ENCODE measurements at regions not wholly inside any gene's neighbourhood (a gene's known extent, or its start where the extent isn't known, plus 50 kb on each side); places are given as distances from the start of the nearest gene placed in this dataset.

DNA sequence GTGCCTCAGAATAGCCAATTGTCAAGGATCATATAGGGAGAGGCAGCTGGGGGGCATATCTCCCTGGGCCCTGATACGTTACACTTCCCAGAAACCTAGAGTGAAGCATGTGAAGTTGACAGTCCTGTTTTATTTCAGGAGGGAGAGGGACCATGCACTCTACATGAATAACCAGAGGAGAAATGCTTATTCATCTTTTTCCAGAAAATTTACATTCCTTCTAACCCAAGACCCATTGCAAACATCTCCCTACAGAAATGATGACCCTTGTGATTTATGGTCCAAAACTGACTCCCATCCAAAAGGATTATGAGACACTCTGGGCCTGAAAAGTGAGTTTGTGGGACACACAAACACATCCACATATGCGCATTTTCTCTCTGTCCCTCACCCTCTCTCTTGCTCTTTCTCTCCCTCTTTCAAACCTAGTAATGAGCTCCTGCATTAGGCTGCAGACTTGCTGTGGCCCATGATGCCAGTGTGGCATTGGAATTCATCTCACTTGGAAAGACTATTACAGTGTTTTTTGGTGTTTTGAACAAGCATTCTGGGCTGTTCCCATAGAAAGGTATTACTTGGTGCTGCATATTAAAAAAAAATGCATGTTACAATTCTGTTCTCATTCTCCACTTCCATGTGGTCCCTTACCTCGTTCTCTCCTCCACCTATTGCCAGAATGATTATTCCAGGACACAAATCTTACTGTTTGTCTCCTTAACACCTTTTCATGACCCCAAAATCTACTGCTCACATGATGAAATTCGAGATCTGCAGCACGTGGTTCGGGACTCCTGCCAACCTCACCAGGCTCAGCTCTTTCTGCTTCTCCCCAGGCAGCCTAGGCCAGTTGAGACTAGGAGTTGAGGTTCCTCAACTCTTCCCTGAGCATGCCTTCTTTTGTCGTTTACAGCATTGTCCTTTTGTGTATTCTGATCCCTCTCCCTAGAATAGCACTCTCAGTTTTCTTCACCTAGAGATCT lies 451.3 kb upstream of the KLF4 start:
- H3T11ph ChIP-seq (ENCODE audit: low read length): no peak overlapping the region
- no peaks in the 10 kb centered on the region for H3K9me3 ChIP-seq (ENCODE audit: control insufficient read depth, low read depth, low read length)
- H3K4me1 Mint-ChIP-seq: peaks cover 8 to 9% of the 10 kb centered on the region in 2 experiments
- H3K27ac Mint-ChIP-seq: no peak overlapping the region
- H4K91ac ChIP-seq (ENCODE audit: insufficient read length, low read depth, low read length): no peak overlapping the region
- H2AFZ ChIP-seq (ENCODE audit: low read length): no peak overlapping the region
- H3K9ac ChIP-seq (ENCODE audit: extremely low read depth, insufficient read length, low read length): no peak overlapping the region
- H3K4me2 ChIP-seq (ENCODE audit: insufficient read depth, insufficient read length, low read length): no peak overlapping the region
- no peak overlapping the region for H2BK15ac ChIP-seq (ENCODE audit: low read depth, low read length)
- H3K23ac ChIP-seq (ENCODE audit: insufficient read length, low read depth, low read length): no peak overlapping the region
- no peak overlapping the region for H4K5ac ChIP-seq (ENCODE audit: insufficient read length, low read depth, low read length)
- H3K79me2 ChIP-seq (ENCODE audit: insufficient read depth, low read length): no peaks in the 10 kb centered on the region
- no CpG with 5 or more reads among the region's 7 CpGs for WGBS (ENCODE audit: extremely low coverage, insufficient read length, low lambda C conversion rate)
- H2BK20ac ChIP-seq (ENCODE audit: low read depth, low read length, poor library complexity, severe bottlenecking): no peak overlapping the region
- no peak overlapping the region for H4K8ac ChIP-seq (replicated peaks; ENCODE audit: insufficient read length, low read depth, low read length)
- H3K27me3 ChIP-seq (ENCODE audit: insufficient read depth, low read length): no peaks in the 10 kb centered on the region; the same call in 1 of the 2 replicates
- no peak overlapping the region for H3K4ac ChIP-seq (ENCODE audit: low read depth, low read length)
- H3K4me3 Mint-ChIP-seq: no peak overlapping the region
- no peak overlapping the region for H2BK12ac ChIP-seq (ENCODE audit: insufficient read length, low read depth, low read length)
- H3K36me3 Mint-ChIP-seq (ENCODE audit: insufficient read depth in 1 of 3, low read depth in 3 of 3): peaks cover 0 to 3% (median 0%) of the 10 kb centered on the region in 3 experiments; a peak in 1 of 7 replicates
- no peaks in the 10 kb centered on the region for H4K20me1 ChIP-seq (ENCODE audit: control insufficient read depth, insufficient read depth, insufficient read length)
- H3K14ac ChIP-seq (ENCODE audit: insufficient read depth, low read length): no peak overlapping the region
- DNase-seq: no peak
- no peaks in the 10 kb centered on the region for H3K4me1 ChIP-seq (ENCODE audit: insufficient read depth, low read length)
- H2BK5ac ChIP-seq (ENCODE audit: insufficient read length, low read length): no peak overlapping the region
- H3K18ac ChIP-seq (ENCODE audit: insufficient read length, low read depth, low read length): no peak overlapping the region
- H3K27ac ChIP-seq (ENCODE audit: insufficient read length, low read depth, low read length): no peak overlapping the region
- no peak overlapping the region for H2BK120ac ChIP-seq (ENCODE audit: low read depth, low read length, poor library complexity, severe bottlenecking)
- H3K9me3 Mint-ChIP-seq: no peaks in the 10 kb centered on the region
- H3K23me2 ChIP-seq (ENCODE audit: insufficient read length, low read depth, low read length, poor library complexity, severe bottlenecking): no peaks in the 10 kb centered on the region
- no peaks in the 10 kb centered on the region for H3K27me3 Mint-ChIP-seq (ENCODE audit: low read depth)
- no peaks in the 10 kb centered on the region for H3K79me1 ChIP-seq (ENCODE audit: insufficient read depth, low read depth, low read length, poor library complexity, severe bottlenecking)
- H3K56ac ChIP-seq (ENCODE audit: insufficient read length, low read depth, low read length): no peak overlapping the region
- H2AK5ac ChIP-seq (ENCODE audit: insufficient read length, low read length): no peak overlapping the region
- TF ChIP-seq, protein P1, sequence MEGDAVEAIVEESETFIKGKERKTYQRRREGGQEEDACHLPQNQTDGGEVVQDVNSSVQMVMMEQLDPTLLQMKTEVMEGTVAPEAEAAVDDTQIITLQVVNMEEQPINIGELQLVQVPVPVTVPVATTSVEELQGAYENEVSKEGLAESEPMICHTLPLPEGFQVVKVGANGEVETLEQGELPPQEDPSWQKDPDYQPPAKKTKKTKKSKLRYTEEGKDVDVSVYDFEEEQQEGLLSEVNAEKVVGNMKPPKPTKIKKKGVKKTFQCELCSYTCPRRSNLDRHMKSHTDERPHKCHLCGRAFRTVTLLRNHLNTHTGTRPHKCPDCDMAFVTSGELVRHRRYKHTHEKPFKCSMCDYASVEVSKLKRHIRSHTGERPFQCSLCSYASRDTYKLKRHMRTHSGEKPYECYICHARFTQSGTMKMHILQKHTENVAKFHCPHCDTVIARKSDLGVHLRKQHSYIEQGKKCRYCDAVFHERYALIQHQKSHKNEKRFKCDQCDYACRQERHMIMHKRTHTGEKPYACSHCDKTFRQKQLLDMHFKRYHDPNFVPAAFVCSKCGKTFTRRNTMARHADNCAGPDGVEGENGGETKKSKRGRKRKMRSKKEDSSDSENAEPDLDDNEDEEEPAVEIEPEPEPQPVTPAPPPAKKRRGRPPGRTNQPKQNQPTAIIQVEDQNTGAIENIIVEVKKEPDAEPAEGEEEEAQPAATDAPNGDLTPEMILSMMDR (conservative IDR thresholded peaks at IDR 0.05): no peak
